Activated CD4-positive, alpha-beta memory T cell treated with anti-CD3 and anti-CD28 coated beads, Interleukin-2, amount 10 ng/mL, durations not matched to agents 7 days and 5 days (primary cell): ENCODE measurements at regions not wholly inside any gene's neighbourhood (a gene's known extent, or its start where the extent isn't known, plus 50 kb on each side); places are given as distances from the start of the nearest gene placed in this dataset.

Source experiments
- CTCF ChIA-PET: fragments of 350-600 bp; sonication (Branson Sonifier 250); formaldehyde crosslinking; loops from one replicate; lab custom pipeline; 2021; ENCODE audit warnings: antibody characterized with exemption, inconsistent platforms; lab: Charles Lee
- POLR2A ChIA-PET: fragments of 350-600 bp; sonication (Branson Sonifier 250); formaldehyde crosslinking; loops from one replicate; lab custom pipeline; 2021; ENCODE audit warnings: antibody characterized with exemption; lab: Charles Lee
- DNase-seq: peaks from one replicate; pipeline ENCODE4 v3.0.0-alpha.2; 2020
- H3K27ac Mint-ChIP-seq: one replicate; pipeline ENCODE4 v1.8.0; 2021; ENCODE audit warnings: mild to moderate bottlenecking, mixed read lengths
- H3K27me3 Mint-ChIP-seq: one replicate; pipeline ENCODE4 v1.8.0; 2021; ENCODE audit warnings: mixed read lengths
- H3K36me3 Mint-ChIP-seq: one replicate; pipeline ENCODE4 v1.8.0; 2021; ENCODE audit warnings: low read depth, mixed read lengths
- H3K4me1 Mint-ChIP-seq: one replicate; pipeline ENCODE4 v1.8.0; 2021; ENCODE audit warnings: mixed read lengths
- H3K4me3 Mint-ChIP-seq: one replicate; pipeline ENCODE4 v1.8.0; 2021; ENCODE audit warnings: mild to moderate bottlenecking, mixed read lengths
- H3K9me3 Mint-ChIP-seq: one replicate; pipeline ENCODE4 v1.8.0; 2021; ENCODE audit warnings: mixed read lengths

DNA sequence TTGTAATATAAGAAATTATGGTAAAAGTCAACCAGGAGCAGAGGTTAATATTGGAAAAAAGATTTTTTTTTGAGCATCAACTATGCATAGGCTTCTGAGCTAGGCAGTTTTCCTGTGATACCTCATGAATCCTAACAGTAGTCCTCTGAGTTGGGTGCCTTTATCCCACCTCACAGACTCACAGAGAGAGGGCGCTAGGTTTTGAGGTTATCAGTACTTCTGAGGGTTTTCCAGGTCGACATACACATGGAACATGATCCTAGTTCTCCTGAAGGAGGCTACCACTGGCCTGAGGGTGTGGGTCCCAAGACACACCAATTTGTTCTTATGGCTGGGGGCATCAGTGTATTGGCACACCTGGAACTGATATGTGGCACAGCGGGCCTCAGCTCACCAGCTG lies 358.8 kb upstream of the JAG1 start:
- no peak for DNase-seq
- H3K27ac Mint-ChIP-seq = no peak overlapping the region
- ChIA-PET CTCF (no interaction called here), POLR2A (no interaction called here)
- no peaks in the 10 kb centered on the region for H3K36me3 Mint-ChIP-seq
- peaks cover 9% of the 10 kb centered on the region for H3K9me3 Mint-ChIP-seq
- no peak overlapping the region for H3K4me3 Mint-ChIP-seq
- H3K27me3 Mint-ChIP-seq = no peaks in the 10 kb centered on the region
- no peaks in the 10 kb centered on the region for H3K4me1 Mint-ChIP-seq

DNA sequence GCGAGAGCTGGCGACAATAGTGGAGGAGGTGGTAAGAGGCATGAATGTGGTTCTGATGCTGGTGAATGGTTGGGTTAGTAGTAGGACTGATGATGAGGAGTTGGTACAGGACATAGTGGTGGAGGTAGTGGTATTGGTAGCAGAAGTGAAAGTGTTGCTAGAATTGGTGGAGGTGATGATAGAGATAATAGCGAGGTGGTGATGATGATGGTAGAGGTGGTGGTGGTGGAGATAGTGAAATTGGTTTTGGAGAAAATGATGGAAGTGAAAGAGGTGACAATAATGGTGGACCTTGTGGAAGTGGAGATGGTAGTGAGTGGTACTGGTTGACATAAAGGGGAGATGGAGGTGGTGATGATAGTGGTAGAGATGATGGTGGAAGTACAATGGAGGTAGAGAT lies 360.2 kb upstream of the JAG1 start:
- CTCF ChIA-PET = no interaction called here
- no peak overlapping the region for H3K27ac Mint-ChIP-seq
- no peaks in the 10 kb centered on the region for H3K4me1 Mint-ChIP-seq
- H3K9me3 Mint-ChIP-seq = peaks cover 9% of the 10 kb centered on the region
- POLR2A ChIA-PET = no interaction called here
- no peaks in the 10 kb centered on the region for H3K27me3 Mint-ChIP-seq
- H3K4me3 Mint-ChIP-seq = no peak overlapping the region
- DNase-seq = no peak
- H3K36me3 Mint-ChIP-seq = no peaks in the 10 kb centered on the region

DNA sequence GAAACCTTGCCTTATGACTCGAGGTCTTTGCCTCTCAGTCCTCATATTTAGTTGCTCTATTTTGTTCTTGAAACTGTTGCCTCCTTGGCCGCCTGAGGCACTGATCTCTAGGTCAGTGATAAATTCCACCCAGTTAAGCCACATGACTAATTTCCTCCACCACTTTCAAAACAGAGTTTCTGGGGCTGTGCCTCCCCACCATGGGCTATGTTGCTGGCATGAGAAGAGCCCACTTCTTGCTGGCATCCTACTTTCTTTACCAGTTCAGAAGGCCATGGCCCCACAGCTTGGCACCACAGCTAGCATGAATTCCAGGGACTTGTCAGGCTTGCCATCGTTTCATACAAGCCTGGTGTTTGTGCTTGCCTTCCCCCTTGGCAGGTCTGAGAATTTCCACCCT lies 361.4 kb upstream of the JAG1 start:
- Mint-ChIP-seq H3K4me3 (no peak overlapping the region), H3K9me3 (peaks cover 9% of the 10 kb centered on the region), H3K36me3 (no peaks in the 10 kb centered on the region), H3K4me1 (no peaks in the 10 kb centered on the region), H3K27ac (no peak overlapping the region), H3K27me3 (no peaks in the 10 kb centered on the region)
- DNase-seq = no peak
- POLR2A ChIA-PET = no interaction called here
- CTCF ChIA-PET = no interaction called here

DNA sequence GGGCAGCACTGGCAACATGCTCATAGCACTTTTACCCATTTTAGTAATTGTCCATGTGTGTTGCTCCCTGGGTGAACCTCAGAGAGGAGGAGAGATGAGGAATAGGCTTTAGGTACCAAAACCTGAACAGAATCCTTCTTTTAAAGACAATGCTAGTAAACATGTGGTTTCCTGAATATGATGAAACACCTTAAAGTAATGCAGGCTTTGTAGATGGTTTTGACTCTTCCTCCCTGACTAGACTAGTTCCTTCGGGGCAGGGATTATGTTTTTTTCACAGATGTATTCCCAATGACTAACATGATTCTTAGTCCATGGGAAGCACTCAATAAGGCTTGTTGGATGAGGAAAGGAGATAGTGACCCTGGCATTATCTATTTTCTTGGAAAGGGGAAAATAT lies 367.6 kb upstream of the JAG1 start:
- peaks cover 2% of the 10 kb centered on the region for H3K9me3 Mint-ChIP-seq
- H3K36me3 Mint-ChIP-seq = no peaks in the 10 kb centered on the region
- H3K27me3 Mint-ChIP-seq = no peaks in the 10 kb centered on the region
- no peaks in the 10 kb centered on the region for H3K4me1 Mint-ChIP-seq
- ChIA-PET POLR2A (no interaction called here), CTCF (no interaction called here)
- H3K4me3 Mint-ChIP-seq = no peak overlapping the region
- DNase-seq = no peak
- no peak overlapping the region for H3K27ac Mint-ChIP-seq

DNA sequence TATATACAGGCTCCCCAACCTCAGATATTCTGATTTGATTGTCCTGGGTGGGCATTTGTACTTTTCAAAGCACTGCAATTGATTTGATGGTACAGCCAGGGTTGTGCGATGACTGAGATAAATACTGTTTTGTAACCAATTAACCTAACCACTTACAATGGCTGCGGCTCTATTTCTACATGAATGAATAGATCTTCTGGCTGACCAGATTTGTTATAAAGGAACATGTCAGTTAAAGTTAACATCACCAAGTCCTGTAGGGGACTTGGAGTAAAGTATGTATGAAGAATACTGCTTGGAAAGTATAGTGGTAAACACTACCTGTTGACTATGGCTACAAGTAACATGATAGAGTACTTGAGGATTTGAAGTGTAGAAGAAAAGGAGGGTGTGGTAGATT lies 369.2 kb upstream of the JAG1 start:
- CTCF ChIA-PET = no interaction called here
- no peak overlapping the region for H3K4me3 Mint-ChIP-seq

DNA sequence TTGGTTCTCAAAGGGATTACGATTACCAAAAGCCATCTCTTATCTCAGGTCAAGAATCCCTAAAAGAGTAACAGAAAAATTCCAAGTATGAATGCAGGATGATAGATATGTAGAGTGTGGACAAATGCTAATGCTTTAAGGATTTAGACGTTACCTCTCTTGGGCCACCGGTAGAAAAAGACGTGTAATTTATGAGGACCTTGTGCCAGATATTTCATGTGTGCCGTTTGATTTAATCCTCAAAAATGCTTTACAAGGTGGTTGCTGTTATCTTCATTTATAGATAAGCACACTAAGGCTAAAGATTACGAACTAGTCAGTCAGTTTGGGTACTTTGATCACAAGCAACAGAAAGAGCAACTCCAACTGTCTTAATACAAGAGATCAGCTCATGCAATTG lies 370.8 kb upstream of the JAG1 start:
- H3K27me3 Mint-ChIP-seq = no peaks in the 10 kb centered on the region
- no peak for DNase-seq
- ChIA-PET POLR2A (no interaction called here), CTCF (no interaction called here)
- no peaks in the 10 kb centered on the region for H3K36me3 Mint-ChIP-seq
- no peaks in the 10 kb centered on the region for H3K4me1 Mint-ChIP-seq
- no peak overlapping the region for H3K27ac Mint-ChIP-seq
- peaks cover 2% of the 10 kb centered on the region for H3K9me3 Mint-ChIP-seq
- no peak overlapping the region for H3K4me3 Mint-ChIP-seq

More for the DNA sequence above, 369.2 kb upstream of the JAG1 start:
- H3K9me3 Mint-ChIP-seq = peaks cover 2% of the 10 kb centered on the region
- POLR2A ChIA-PET = no interaction called here
- no peaks in the 10 kb centered on the region for H3K27me3 Mint-ChIP-seq
- H3K27ac Mint-ChIP-seq = no peak overlapping the region
- no peak for DNase-seq
- H3K4me1 Mint-ChIP-seq = no peaks in the 10 kb centered on the region
- H3K36me3 Mint-ChIP-seq = no peaks in the 10 kb centered on the region

DNA sequence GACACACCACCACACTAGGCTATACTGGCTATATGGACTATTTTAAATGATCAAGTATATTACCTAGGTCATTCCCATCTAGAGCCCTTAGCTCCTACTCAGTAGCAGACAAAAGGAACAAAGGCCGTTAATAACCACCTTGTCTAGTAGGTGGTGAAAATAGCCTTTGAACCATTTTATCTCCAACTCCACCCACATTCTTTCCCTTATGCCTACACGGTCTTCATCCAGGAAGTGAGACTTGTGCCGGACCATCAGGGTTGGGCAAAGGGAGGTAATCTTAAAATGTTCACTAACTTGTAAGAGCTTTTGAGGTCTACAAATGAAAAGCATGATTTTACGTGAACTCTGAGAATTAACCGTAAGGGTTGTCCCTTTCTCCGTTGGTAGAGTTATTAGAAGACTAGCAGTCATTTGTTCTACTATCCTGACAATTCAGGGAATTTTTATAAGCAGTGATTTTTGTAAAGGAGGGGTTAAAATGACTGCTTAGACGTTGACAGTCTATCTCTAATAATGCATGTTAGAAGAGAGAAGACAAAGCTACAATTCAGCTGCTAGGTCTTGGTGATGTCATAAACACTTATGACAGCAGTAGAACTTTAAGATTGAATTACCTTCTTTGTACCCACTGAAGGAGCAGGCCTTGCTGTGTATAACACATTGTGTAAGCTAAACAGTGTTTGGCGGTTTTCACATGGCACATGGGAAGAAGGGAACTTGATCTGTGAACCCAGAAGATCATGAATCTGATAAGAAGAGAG lies 371.8 kb upstream of the JAG1 start:
- CTCF ChIA-PET = no interaction called here
- POLR2A ChIA-PET = no interaction called here

DNA sequence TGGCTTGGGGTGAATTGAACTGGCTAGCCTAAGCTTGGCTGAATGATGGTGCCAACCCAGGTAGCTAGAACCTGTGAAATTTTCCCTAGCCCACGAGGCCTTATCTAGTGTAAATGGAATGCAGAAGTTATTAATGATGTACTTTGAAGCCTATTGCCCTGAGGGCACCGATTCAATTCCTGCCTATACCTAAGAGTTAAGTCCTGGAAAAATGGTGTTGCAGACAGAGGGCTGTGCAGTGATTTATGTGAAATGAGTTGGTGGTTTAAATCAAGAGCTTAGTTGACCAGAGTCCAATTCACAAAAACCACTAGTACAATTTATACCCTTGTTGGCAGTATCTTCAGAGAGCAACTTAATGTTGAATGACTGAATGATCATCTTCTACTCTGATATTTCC lies 373.8 kb upstream of the JAG1 start:
- H3K36me3 Mint-ChIP-seq = no peaks in the 10 kb centered on the region
- no peak overlapping the region for H3K4me3 Mint-ChIP-seq
- H3K4me1 Mint-ChIP-seq = no peaks in the 10 kb centered on the region
- no peak for DNase-seq
- ChIA-PET CTCF (no interaction called here), POLR2A (no interaction called here)
- H3K27me3 Mint-ChIP-seq = no peaks in the 10 kb centered on the region
- H3K27ac Mint-ChIP-seq = no peak overlapping the region
- H3K9me3 Mint-ChIP-seq = peaks cover 2% of the 10 kb centered on the region

More for the DNA sequence above, 371.8 kb upstream of the JAG1 start:
- DNase-seq = no peak
- Mint-ChIP-seq H3K27me3 (no peaks in the 10 kb centered on the region), H3K36me3 (no peaks in the 10 kb centered on the region), H3K27ac (no peak overlapping the region), H3K9me3 (peaks cover 2% of the 10 kb centered on the region), H3K4me1 (no peaks in the 10 kb centered on the region), H3K4me3 (no peak overlapping the region)

DNA sequence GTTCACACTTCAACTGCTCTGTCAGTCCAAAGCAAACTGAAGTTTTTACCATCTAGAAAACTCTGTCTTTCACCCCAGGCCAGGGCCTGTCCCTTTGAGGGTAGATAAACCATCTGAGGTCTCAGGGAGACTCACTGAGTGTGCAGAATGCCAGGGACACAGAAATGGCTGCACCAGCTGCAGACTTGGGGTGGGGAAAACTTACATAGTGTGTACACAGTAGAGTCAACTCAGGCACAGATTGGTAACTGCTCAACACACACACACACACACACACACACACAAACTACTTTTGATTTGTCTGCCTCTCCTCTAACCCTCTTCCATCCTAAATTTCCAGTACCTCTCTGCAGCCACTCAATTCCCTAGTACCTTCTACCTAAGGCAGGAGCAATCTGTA lies 374.9 kb upstream of the JAG1 start:
- no peak overlapping the region for H3K27ac Mint-ChIP-seq
- H3K4me1 Mint-ChIP-seq = no peaks in the 10 kb centered on the region
- no peak for DNase-seq
- no peaks in the 10 kb centered on the region for H3K27me3 Mint-ChIP-seq
- ChIA-PET CTCF (no interaction called here), POLR2A (no interaction called here)
- H3K4me3 Mint-ChIP-seq = no peak overlapping the region
- H3K9me3 Mint-ChIP-seq = peaks cover 4% of the 10 kb centered on the region
- H3K36me3 Mint-ChIP-seq = no peaks in the 10 kb centered on the region

DNA sequence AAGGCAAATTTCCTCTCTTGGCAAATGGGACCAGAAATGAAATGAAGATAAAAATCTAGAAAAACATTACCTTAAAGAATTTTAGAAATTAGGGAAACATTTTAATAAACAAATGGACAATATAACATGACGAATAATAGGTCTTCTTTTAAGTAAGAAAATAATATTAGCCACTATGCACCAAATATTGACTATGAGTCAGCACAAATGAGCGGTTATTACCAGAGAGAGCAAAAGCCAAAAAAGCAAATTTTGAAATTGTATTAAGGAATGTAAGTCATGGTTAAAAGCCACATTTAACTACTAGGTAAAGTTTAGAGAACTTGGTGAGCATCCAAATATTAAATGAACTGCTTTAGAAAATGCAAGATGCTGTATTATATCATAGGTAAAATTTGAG lies 376.6 kb upstream of the JAG1 start:
- POLR2A ChIA-PET = no interaction called here
- CTCF ChIA-PET = no interaction called here
- no peaks in the 10 kb centered on the region for H3K36me3 Mint-ChIP-seq
- H3K9me3 Mint-ChIP-seq = peaks cover 4% of the 10 kb centered on the region
- no peak overlapping the region for H3K27ac Mint-ChIP-seq
- DNase-seq = no peak
- no peaks in the 10 kb centered on the region for H3K27me3 Mint-ChIP-seq
- no peaks in the 10 kb centered on the region for H3K4me1 Mint-ChIP-seq
- H3K4me3 Mint-ChIP-seq = no peak overlapping the region

DNA sequence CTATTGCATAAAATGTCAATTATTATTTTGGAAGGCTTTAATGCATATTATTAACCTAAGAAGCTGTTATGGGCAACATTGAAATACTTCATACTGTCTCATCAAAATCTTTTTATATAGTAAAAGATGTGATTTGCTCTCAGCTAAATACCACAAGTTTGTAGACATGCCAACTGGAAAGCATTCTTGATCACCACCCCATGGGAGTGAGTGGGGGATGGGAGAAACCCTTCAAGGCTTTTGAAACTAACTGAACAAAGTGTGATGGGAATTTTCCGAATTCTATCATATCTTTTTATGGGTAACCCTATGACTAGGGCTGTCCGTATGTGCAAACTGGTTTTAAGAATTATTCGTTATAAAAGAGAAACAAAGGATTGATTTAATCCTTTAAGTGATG lies 377.3 kb upstream of the JAG1 start:
- Mint-ChIP-seq H3K4me1 (no peaks in the 10 kb centered on the region), H3K4me3 (no peak overlapping the region), H3K9me3 (peaks cover 4% of the 10 kb centered on the region), H3K27me3 (no peaks in the 10 kb centered on the region), H3K36me3 (no peaks in the 10 kb centered on the region), H3K27ac (no peak overlapping the region)
- DNase-seq = no peak
- ChIA-PET CTCF (no interaction called here), POLR2A (no interaction called here)

DNA sequence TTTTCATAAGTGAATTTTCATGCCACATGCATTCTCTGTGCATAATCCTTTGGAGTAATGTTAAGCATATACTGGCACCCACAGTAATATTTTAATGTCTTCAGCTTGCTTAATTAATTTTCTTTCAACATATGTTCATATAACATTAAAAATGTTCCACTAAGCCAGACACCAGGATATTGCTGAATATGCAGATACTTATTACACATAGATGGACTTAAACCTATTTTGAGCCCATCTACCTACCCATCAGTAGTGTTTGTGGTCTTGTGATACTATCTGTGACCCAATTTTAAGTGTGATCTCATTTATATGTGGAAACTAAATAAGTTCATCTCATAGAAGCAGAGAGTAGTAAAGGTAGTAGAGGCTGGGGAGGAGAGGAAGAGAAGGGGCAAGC lies 379.5 kb upstream of the JAG1 start:
- ChIA-PET POLR2A (no interaction called here), CTCF (no interaction called here)
- no peak overlapping the region for H3K4me3 Mint-ChIP-seq
- no peaks in the 10 kb centered on the region for H3K36me3 Mint-ChIP-seq
- peaks cover 6% of the 10 kb centered on the region for H3K9me3 Mint-ChIP-seq
- no peak overlapping the region for H3K27ac Mint-ChIP-seq
- no peaks in the 10 kb centered on the region for H3K27me3 Mint-ChIP-seq
- DNase-seq = no peak
- H3K4me1 Mint-ChIP-seq = no peaks in the 10 kb centered on the region

DNA sequence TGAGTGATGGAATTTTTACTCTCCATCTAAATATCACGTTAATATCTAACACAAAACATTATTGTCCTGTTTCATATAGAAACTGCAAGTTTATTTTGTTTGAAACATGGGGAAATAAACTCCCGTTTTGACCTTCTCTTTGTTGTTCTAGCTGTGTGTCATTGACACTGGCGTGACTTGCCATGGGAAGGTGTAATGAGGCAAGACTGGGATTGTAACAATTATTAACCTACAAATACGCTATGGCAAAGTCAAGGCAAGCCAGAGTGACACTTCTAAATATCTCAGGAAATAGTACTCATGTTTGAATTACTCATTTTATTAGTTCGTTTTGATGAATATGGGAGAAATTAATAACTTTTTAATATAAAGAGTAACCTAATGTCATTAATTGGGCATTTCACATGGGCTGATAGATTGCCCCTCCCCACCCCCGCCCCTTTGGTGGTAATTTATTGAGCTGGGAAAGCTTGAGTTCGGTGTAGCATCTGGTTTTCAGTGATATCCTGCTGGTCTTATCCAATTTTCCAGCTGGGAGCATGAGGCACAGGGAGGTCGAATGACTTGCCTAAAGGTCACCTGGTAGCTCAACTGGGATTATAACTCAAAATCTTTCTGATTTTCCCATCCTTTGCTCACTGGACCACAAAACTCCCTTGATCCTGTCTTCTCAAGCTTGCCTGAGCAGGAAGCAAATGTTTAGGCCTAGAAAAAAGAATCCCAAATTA lies 380.6 kb upstream of the JAG1 start:
- CTCF ChIA-PET = interaction anchor here (0.5 kb wide), 1 partner anchor 107 kb away, joined by 3 read pairs; no protein-coding TSS in a partner anchor
- DNase-seq = no peak
- H3K4me1 Mint-ChIP-seq = no peaks in the 10 kb centered on the region
- no peaks in the 10 kb centered on the region for H3K36me3 Mint-ChIP-seq
- POLR2A ChIA-PET = no interaction called here
- H3K27me3 Mint-ChIP-seq = no peaks in the 10 kb centered on the region
- peaks cover 6% of the 10 kb centered on the region for H3K9me3 Mint-ChIP-seq
- H3K27ac Mint-ChIP-seq = no peak overlapping the region
- no peak overlapping the region for H3K4me3 Mint-ChIP-seq

DNA sequence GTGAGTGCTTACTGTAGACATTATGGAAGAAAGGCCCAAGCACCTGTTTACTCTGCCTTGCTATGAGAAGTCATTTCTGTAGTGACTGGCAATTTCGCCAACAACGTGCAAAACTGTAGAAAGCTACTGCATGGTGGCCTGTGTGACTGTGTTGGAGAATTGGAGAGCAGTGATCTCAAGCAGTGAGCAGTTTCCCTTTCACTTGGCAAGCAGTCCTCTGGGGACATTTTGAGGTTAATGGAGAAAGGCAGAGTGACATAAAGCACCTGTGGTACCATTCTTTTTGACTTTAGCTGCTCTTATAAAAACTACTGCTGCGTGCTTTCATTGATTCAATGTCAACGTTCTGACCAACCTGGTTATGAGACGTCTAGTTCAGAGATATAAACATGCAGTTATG lies 382.6 kb upstream of the JAG1 start:
- no peak for DNase-seq
- no peaks in the 10 kb centered on the region for H3K36me3 Mint-ChIP-seq
- ChIA-PET POLR2A (no interaction called here), CTCF (no interaction called here)
- no peaks in the 10 kb centered on the region for H3K4me1 Mint-ChIP-seq
- no peak overlapping the region for H3K27ac Mint-ChIP-seq
- peaks cover 6% of the 10 kb centered on the region for H3K9me3 Mint-ChIP-seq
- H3K27me3 Mint-ChIP-seq = no peaks in the 10 kb centered on the region
- no peak overlapping the region for H3K4me3 Mint-ChIP-seq
